GM19395 (cell line): ENCODE measurements at regions not wholly inside any gene's neighbourhood (a gene's known extent, or its start where the extent isn't known, plus 50 kb on each side); places are given as distances from the start of the nearest gene placed in this dataset.

Source experiments
- ATAC-seq: cut with Tn5 transposase; IDR thresholded peaks from one replicate; pipeline ENCODE4 v1.9.1; 2021; ENCODE audit warnings: mild to moderate bottlenecking, moderate library complexity; ENCODE audit not compliant: unreplicated experiment

- ATAC-seq, result no peak
Measured at GRCh38 chr20:60653111-60653845, 598.8 kb upstream of the CDH4 start.

GRCh38 chr20:60658681-60659080, 593.4 kb upstream of the CDH4 start:
- ATAC-seq, result no peak

GRCh38 chr20:60659240-60659639, 592.8 kb upstream of the CDH4 start:
- ATAC-seq, result no peak

DNA sequence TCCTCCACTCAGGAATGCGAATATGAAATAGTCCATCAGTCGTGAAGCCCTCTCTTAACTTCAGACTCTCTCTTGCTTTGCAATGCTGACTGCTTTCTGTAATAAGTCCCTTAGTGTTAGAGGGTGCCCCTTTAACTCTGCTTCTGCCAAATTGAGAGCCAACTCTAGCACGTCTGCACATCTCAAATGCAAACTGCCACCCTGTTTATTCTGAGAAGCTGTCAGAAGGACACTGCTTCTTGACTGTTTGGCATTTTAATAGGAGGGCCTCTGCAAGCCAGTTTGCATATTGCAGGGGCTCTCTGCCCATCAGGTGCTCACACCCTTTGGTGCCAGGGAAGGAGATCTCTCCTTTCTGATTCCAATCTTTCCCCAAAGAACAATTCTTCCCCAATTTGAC, 589.8 kb upstream of the CDH4 start:
- ATAC-seq, result no peak

GRCh38 chr20:60664106-60664505, 588.0 kb upstream of the CDH4 start:
- ATAC-seq, result no peak

GRCh38 chr20:60667641-60668040, 584.4 kb upstream of the CDH4 start:
- no peak for ATAC-seq

DNA sequence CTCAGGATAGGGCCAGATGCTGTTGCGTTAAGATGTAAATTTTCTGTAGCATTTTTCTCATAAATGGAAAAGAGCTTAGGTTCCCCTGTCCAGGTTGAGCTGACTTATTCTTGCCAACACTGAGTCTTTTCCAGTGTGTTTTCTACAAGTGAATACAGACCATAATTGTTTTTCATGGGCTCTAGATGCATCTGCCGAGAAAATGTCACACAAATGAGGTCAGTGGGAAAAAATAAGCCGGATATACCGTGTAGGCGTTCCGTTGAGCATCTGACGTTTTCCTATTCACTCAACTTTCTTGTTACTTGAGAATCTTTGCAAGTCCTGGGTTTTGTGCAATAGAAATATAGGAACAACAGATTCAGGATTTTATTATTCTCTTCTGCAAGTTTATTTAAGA, 582.9 kb upstream of the CDH4 start:
- ATAC-seq, result no peak

GRCh38 chr20:60676011-60676410, 576.0 kb upstream of the CDH4 start:
- ATAC-seq, result no peak

- no peak for ATAC-seq
Measured at GRCh38 chr20:60677819-60678218, 574.2 kb upstream of the CDH4 start.

DNA sequence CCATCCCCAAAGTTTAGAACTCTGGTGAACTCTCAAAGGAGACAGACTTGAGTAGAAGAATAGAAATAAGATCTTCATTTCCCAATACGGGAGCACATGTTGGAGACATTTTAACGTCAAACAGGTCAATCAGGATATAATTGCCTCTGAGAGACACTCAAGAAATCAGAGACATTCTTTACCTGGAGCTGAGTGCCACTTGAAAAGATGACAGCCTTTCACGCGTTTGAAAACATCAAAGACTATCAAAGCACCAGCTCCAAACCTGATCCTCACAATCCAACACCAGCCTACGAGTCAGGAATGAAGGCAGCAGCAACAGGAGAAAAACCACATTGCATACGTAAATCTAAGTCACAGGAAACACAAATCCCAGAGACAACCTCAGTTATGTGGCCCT, 571.5 kb upstream of the CDH4 start:
- ATAC-seq, result no peak

DNA sequence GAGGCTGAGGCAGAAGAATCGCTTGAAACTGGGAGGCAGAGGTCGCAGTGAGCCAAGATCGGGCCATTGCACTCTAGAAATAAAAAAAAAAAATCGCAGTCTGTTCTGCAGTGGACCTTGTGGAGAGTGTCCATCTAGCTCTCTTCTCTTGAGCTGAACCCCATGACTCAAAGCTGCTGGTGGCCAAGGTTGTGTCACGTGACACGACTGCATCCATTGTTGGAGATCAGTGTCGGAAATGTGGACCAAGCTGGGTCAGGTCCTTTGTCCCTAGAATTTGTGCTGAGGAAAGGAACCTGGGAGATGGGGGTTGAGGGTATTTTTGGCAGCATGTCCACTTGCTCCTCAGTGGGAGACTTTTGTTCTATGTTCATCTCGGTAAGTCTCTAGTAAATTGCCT, 564.8 kb upstream of the CDH4 start:
- no peak for ATAC-seq

DNA sequence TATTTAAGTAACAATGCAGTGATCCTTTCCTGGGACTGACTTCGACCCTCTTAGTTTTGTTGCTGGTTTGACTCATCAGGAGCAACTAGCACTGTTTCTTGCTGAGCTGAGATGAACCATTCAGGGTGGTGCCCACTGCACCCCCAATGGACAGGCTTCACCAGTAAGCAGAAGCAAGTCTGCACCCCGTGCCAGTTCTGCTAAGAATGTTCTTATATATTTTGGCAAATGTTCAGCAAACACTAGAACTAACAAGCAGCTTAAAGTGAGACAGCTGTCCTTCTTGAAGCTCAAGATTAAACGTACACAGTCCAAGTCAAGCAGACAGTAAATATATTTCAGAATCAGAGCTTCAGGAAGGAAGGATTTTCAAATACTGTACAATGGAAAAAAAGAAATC, 561.3 kb upstream of the CDH4 start:
- ATAC-seq, result no peak

GRCh38 chr20:60691966-60692615, 560.0 kb upstream of the CDH4 start:
- no peak for ATAC-seq

GRCh38 chr20:60693496-60694133, 558.4 kb upstream of the CDH4 start:
- ATAC-seq, result no peak

DNA sequence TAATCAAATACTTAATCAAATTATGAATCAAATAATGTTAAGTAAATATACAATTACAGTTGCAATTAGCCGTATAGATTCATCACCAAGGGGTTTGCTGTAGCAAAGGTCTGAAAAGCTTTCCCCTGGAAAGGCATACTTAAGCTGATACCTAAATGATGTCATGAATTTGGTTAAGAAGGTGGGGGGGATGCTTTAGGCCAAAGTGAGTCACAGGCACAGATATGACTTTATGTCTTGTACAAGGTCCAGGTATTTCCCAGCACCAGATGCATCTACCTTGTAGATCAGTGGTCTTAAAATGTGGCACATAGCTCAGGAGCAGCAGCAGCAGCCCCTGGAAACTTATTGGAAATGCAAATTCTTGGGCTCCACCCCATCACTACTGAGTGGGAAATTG, 557.3 kb upstream of the CDH4 start:
- ATAC-seq, result no peak

- ATAC-seq, result no peak
Measured at GRCh38 chr20:60695226-60696000, 556.6 kb upstream of the CDH4 start.

GRCh38 chr20:60697252-60697651, 554.8 kb upstream of the CDH4 start:
- no peak for ATAC-seq

- ATAC-seq, result no peak
Measured at GRCh38 chr20:60700728-60701127, 551.3 kb upstream of the CDH4 start.

- ATAC-seq, result no peak
Measured at GRCh38 chr20:60704147-60704546, 547.9 kb upstream of the CDH4 start.

- ATAC-seq, result no peak
Measured at GRCh38 chr20:60713396-60713795, 538.7 kb upstream of the CDH4 start.

DNA sequence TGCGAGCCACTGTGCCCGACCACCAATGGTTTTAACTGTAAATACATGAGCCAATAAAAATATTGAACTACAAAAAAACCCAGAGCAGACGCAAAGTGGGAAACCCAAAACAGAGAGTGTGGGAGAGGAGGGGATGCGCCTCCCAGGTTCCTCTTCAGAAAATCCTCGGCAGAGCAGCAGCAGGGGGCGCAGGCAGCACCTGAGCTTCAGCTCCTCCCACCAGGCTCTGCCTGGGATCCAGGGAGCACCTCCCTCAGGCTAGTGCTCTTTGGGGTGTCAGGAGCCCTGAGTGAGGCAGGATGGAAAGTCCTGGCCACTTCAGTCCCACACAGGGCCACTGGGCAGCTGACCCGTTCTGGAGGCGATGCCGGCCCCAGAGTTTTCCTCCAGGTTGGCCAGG, 536.9 kb upstream of the CDH4 start:
- no peak for ATAC-seq
